Stimulated activated naive CD8-positive, alpha-beta T cell treated with anti-CD3 and anti-CD28 coated beads, Interleukin-15, amount 100 ng/mL, for 72 hours (primary cell): ENCODE measurements at regions not wholly inside any gene's neighbourhood (a gene's known extent, or its start where the extent isn't known, plus 50 kb on each side); places are given as distances from the start of the nearest gene placed in this dataset.
A peak's percentile ranks its signal among the peaks of the same experiment; 100 is the strongest.
"Not testable (repeated sequence)": the region's sequence is repeated elsewhere in the genome, so short reads cannot be mapped to it uniquely, and the experiment has no call there.

Experiments
- ATAC-seq: fragments of 150-1000 bp; cut with Tn5 transposase; 2 replicates; pipeline ENCODE4 v1.10.0; 2021; ENCODE audit warnings: mild to moderate bottlenecking, moderate library complexity
- DNase-seq, 2 donors: peaks; one replicate each; pipeline ENCODE4 v3.0.0; 2021 to 2022
- H3K27ac Mint-ChIP-seq, 2 donors: one replicate each; pipeline ENCODE4 v1.8.0; 2022; ENCODE audit warnings: mild to moderate bottlenecking in 2 of 2, mixed read lengths in 2 of 2, moderate library complexity in 2 of 2
- H3K27me3 Mint-ChIP-seq: one replicate; pipeline ENCODE4 v1.8.0; 2022; ENCODE audit warnings: mixed read lengths
- H3K4me1 Mint-ChIP-seq: one replicate; pipeline ENCODE4 v1.8.0; 2022; ENCODE audit warnings: mild to moderate bottlenecking, mixed read lengths
- H3K4me3 Mint-ChIP-seq, 2 donors: one replicate each; pipeline ENCODE4 v1.8.0; 2022; ENCODE audit warnings: mild to moderate bottlenecking in 2 of 2, mixed read lengths in 2 of 2, moderate library complexity in 1 of 2
- H3K9me3 Mint-ChIP-seq, 2 donors: one replicate each; pipeline ENCODE4 v1.8.0; 2022; ENCODE audit warnings: mixed read lengths in 2 of 2

DNA sequence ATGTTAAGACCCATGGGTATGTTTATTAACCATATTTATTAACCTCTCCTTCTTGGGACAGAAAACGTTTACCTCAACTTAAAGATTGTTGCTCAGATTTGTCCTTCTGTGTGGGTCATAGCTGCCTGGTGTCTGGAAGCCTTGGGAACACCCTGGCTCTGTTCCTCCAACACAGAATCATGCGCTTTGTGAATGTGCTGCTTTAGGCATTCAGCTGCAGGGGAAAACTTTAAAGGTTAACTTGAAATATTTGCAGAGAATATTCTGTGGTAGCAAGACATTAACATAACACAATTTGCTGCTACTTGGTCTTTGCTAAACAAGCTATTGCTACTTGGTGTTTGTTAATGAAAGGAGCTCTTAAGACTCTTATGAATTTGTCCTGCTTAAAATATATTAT is 50.5 kb upstream of the THOC3 start:
- ATAC-seq, H3K4me1 Mint-ChIP-seq, H3K4me3 Mint-ChIP-seq, H3K9me3 Mint-ChIP-seq, H3K27ac Mint-ChIP-seq, DNase-seq, H3K27me3 Mint-ChIP-seq: not testable (repeated sequence)

DNA sequence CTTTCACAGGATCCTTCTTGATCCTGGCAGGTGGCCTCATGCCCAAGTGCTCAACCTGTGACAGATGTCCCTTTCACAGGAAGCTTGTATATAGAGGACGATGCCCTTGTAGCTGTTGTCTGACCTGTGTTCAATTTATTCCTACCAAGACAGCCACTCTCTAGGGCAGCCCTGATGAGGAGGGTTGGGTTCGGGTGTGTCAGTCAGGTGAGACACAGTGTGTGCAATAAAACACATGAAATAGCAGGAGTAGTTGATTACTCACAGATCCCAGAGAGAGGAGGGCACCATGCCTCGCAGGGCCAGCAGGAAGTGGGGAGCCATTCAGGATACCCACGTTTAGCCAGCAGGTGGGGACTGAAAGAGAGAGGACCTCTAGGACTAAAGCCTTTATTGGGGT is 52.7 kb upstream of the THOC3 start:
- H3K27ac Mint-ChIP-seq, H3K4me3 Mint-ChIP-seq, H3K4me1 Mint-ChIP-seq, H3K27me3 Mint-ChIP-seq, DNase-seq, ATAC-seq, H3K9me3 Mint-ChIP-seq: not testable (repeated sequence)

DNA sequence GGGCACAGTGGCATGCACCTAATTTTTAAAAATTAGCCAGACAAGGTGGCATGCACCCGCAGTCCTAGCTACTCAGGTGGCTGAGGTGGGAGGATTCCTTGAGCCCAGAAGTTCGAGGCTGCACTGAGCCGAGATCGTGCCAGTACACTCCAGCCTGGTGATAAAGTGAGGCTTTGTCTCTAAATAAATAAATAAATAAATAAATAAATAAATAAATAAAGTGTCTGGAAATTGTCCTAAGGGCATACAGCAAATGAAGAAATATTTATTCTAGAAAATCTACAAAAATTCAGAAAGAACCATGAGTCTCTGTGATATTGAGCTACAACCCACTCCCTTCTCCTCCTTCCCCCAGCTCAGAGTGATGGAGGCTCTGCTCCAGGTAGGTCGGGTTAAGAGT is 55.4 kb upstream of the THOC3 start:
- H3K27me3 Mint-ChIP-seq, H3K4me1 Mint-ChIP-seq, DNase-seq, H3K9me3 Mint-ChIP-seq, H3K4me3 Mint-ChIP-seq, H3K27ac Mint-ChIP-seq, ATAC-seq: not testable (repeated sequence)

DNA sequence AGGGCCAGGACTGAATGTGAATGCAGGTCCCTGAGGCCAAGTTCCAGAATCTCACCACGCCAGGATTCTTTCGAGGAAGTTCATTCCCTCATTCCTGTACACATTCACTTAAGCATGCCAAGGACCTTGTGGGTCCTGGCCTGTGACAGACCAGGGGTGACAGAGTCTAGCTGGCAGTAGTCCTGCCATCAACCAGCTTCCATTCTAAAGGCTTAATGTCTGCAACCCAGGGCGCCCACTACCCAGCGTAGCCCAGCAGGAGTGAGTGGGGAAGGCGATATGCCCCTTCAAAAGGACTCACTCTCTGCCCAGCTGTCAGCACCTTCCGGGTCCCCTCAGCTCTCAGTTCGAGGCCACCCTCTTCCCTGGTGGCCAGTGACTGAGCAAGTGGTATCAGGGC is 61.3 kb upstream of the THOC3 start:
- not testable (repeated sequence) for H3K4me3 Mint-ChIP-seq, DNase-seq, H3K27ac Mint-ChIP-seq, H3K9me3 Mint-ChIP-seq, H3K27me3 Mint-ChIP-seq, H3K4me1 Mint-ChIP-seq
- ATAC-seq, result peak; percentile 13

DNA sequence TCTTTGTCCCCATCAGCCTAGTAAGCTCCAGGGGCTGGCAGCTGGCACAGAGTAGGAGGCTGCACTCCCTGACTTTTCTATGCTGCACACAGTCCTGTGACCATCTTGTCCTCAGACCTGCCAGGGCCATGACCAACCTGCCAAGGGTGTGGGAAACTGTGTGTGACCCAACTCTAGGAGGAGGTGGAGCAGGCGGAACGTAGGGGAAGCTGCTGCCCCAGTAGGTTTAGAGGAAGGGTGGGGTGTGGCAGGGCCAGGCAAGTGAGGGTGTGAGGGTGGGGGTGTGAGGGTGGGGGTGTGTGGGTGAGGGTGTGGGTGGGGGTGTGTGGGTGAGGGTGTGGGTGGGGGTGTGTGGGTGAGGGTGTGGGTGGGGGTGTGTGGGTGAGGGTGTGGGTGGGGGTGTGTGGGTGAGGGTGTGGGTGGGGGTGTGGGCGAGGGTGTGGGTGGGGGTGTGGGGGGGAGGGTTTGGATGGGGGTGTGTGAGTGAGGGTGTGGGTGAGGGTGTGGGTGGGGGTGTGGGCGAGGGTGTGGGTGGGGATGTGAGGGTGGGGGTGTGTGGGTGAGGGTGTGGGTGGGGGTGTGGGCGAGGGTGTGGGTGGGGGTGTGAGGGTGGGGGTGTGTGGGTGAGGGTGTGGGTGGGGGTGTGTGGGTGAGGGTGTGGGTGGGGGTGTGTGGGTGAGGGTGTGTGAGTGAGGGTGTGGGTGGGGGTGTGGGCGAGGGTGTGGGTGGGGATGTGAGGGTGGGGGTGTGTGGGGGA is 62.4 kb upstream of the THOC3 start:
- H3K27ac Mint-ChIP-seq, H3K4me3 Mint-ChIP-seq, DNase-seq, H3K4me1 Mint-ChIP-seq, H3K9me3 Mint-ChIP-seq, H3K27me3 Mint-ChIP-seq: not testable (repeated sequence)
- ATAC-seq, result peak; percentile 30

DNA sequence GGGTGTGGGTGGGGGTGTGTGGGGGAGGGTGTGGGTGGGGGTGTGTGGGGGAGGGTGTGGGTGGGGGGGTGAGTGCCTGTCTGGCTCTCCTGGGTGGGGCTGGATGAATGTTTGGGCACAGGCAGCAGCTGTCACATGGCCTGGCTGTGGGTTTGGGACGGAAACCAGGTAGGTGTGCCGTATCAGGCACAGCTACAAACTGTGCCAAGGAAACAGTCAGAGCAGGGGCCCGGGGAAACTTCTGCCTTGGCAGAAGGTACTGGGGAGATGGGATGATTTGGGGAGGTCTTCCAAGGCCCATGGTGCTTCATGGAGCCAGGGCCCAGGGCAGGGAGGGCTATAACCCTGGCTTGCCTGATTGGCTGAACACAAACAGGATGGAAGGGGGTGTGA is 63.0 kb upstream of the THOC3 start:
- Mint-ChIP-seq H3K27ac (peak overlapping the region in 1 of 2 donors; percentile 67), H3K4me1 (peaks cover 13% of the 10 kb centered on the region)
- not testable (repeated sequence) for H3K27me3 Mint-ChIP-seq, H3K9me3 Mint-ChIP-seq, H3K4me3 Mint-ChIP-seq, DNase-seq
- peak; percentile 45 for ATAC-seq

DNA sequence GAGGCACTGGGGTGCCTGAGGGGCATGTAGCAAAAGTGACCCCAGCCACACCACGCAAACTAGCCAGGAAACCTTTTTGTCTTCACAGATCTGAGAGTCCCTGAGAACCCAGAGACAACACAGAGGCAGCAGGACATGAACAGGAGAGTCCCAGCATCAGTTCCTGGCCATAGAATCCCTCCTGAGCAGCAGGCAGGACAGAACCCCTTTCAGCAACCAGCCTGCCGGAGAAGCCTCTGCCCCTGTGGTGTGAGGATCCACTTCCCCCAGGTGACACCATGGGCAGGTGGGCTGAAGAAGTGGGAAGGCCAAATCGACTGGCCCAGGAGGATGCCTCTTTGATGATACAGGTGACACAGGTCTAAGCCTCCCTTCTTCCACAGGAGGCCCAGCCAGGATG is 65.1 kb upstream of the THOC3 start:
- ATAC-seq, DNase-seq, H3K27me3 Mint-ChIP-seq, H3K9me3 Mint-ChIP-seq, H3K27ac Mint-ChIP-seq, H3K4me3 Mint-ChIP-seq: not testable (repeated sequence)
- peaks cover 20% of the 10 kb centered on the region for H3K4me1 Mint-ChIP-seq

DNA sequence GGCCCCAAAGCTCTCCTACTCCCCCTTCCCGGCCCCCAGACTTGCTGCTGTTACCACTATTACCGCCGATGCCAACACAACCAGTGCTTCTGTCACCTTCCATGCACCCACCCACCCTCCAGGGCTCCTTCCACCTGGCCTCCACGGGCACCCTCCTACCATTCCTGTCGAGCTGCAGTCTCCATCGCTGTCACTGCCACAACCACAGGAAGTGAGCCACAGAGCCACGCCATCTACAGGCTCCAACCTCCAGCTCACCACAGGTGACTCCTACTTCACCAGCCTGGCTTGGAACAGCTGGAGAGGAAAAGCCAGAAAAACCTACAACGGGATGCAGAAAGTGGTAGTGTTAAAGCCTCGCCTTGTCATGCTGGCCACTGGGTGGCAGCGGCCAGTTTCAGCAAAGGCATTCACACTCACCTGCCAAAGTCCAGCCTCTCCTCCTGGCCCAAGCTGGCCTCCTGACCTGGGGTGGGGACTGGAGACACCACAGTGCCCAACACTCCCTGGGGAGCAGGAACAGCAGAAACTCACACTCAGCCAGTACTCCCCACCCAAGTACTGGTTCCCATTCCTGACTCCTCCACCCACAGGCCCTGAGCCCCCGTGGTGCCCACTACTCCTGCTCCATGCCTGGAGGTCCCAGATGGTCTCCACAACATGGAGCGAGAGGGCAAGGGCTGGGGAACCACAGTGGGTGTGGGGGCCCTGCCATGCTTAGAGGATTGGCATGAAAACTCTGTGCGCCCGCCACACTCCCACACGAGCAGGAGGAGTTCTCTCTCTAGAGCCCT is 66.5 kb upstream of the THOC3 start:
- Mint-ChIP-seq H3K27ac (peak overlapping the region in 1 of 2 donors; percentile 65), H3K4me1 (peaks cover 25% of the 10 kb centered on the region), H3K4me3 (peak overlapping the region; percentile 60 to 64)
- not testable (repeated sequence) for H3K27me3 Mint-ChIP-seq, H3K9me3 Mint-ChIP-seq
- ATAC-seq (peak; percentile 70), DNase-seq (peak in 1 of 2 donors; percentile 30)

DNA sequence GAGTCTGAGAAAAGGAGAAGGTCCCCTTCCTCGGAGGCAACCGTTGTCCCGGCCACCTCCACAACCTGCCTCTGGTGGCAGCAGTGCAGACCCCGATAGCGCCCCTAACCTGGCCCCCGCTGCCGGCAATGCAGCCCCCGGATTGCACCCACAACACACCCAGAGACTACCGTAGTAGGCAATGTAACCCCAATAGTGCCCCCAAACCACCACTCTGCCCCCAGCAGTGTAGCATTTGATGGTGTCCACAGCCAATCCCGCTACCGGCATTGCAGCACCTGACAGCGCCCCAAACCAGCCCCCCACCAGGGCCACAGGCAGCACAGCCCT is 67.1 kb upstream of the THOC3 start:
- not testable (repeated sequence) for DNase-seq, H3K9me3 Mint-ChIP-seq, H3K27me3 Mint-ChIP-seq, ATAC-seq
- Mint-ChIP-seq H3K27ac (peak overlapping the region in 1 of 2 donors; percentile 65), H3K4me3 (peak overlapping the region; percentile 60 to 64), H3K4me1 (peaks cover 28% of the 10 kb centered on the region)

DNA sequence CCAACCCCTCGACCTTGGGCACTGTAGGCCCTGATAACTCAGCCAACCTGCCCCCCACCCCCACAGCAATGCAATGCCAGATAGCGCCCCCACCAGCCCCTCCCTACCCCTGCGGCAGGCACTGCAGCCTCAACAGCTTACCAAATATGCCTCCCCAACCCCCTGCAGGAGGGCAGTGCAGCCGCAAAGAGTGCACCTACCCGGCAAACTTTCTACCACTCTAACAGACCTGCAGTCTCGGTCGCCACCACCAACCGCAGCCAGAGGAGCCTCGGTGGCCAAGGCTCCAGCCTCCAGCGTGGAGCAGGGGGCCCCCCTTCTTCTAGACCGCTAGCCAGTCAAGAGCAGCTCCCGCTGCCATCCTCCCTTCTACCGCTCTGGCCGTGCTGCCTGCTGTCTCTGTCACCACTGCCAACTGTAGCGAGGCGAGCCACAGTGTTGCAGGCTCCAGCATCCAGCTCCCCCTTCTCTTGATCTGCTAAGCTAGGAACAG is 67.7 kb upstream of the THOC3 start:
- H3K9me3 Mint-ChIP-seq, H3K27me3 Mint-ChIP-seq: not testable (repeated sequence)
- Mint-ChIP-seq H3K27ac (peak overlapping the region; percentile 8 to 83), H3K4me3 (peak overlapping the region; percentile 36 to 70), H3K4me1 (peaks cover 30% of the 10 kb centered on the region)
- ATAC-seq (peak; percentile 27), DNase-seq (peak in 1 of 2 donors; percentile 21)

DNA sequence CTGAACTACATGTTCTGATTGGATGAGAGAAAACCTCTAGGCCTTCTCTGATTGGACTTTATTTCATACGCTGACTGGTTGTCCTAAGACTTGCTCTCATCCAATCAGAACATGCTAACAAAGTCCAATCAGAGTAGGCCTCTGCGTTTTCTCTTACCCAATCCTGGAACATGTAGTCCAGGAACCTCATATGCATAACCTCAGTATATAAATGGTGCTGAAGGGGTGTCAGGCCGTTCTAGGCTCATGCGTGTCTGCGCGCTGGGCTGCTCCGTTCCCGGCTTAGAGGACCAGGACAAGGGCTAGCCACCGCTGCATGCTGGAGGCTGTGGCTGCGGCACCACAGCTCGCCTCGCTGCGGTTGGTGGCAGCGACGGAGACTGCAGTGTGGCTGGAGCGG is 68.3 kb upstream of the THOC3 start:
- H3K27me3 Mint-ChIP-seq, DNase-seq, H3K9me3 Mint-ChIP-seq: not testable (repeated sequence)
- Mint-ChIP-seq H3K4me1 (peaks cover 35% of the 10 kb centered on the region), H3K4me3 (peak overlapping the region; percentile 36 to 70), H3K27ac (peak overlapping the region; percentile 8 to 83)
- peak; percentile 24 for ATAC-seq

DNA sequence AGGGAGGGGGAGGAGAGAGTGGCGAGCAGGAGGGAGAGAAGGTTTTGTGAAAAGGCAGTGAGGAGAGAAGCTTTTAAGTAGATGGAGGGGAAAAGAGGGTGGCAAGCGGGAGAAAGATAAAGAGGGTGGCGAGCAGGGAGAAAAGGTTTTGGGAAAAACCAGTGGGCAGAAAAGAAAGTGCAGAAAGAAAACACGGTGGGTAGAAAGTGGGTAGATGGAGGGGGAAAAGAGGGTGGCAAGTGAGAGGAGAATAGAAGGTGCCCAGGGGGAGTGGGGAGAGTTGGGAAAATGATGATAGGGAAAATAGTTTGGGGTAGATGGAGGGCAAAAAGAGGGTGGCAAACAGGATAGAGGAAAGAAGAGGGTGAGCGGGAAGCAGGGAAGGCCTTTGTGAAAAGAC is 69.1 kb upstream of the THOC3 start:
- ATAC-seq, H3K27ac Mint-ChIP-seq, DNase-seq, H3K9me3 Mint-ChIP-seq, H3K27me3 Mint-ChIP-seq: not testable (repeated sequence)
- Mint-ChIP-seq H3K4me1 (peaks cover 42% of the 10 kb centered on the region), H3K4me3 (peak overlapping the region in 1 of 2 donors; percentile 20)

DNA sequence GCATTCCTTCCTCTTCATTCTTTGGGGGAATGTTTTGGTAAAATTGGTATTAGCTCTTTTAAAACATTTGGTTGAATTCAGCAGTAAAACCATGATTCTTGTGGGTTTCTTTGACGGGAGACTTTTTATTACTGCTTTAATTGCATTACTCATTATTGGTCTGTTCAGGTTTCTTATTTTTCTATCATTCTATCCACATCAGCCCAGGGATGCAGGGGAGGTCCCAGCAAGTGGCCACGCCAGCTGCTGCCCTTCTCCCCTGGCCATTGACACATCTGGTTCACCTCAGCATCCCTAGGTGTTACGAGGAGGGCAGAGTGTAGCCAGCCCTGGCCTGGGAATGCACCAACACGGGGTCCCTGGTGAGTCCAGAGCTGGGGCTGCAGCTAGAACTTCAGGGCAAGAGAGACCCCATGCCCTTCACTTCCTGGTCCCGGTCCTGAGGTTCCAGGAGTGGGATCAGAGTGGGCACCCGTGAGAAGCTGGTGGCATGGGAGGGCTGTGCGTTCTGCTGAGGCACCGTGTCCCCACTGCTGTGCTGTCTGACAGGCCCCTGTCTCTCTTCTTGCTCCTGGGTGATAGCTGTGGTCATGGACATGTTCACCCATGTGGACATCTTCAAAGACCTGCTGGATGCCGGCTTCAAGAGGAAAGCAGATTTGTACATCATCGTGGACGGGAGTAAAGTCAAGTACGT is 72.1 kb upstream of the THOC3 start:
- H3K4me1 Mint-ChIP-seq, result peaks cover 40% of the 10 kb centered on the region
- not testable (repeated sequence) for DNase-seq, H3K27me3 Mint-ChIP-seq, H3K4me3 Mint-ChIP-seq, H3K9me3 Mint-ChIP-seq, ATAC-seq
- peak overlapping the region in 1 of 2 donors; percentile 9 for H3K27ac Mint-ChIP-seq

DNA sequence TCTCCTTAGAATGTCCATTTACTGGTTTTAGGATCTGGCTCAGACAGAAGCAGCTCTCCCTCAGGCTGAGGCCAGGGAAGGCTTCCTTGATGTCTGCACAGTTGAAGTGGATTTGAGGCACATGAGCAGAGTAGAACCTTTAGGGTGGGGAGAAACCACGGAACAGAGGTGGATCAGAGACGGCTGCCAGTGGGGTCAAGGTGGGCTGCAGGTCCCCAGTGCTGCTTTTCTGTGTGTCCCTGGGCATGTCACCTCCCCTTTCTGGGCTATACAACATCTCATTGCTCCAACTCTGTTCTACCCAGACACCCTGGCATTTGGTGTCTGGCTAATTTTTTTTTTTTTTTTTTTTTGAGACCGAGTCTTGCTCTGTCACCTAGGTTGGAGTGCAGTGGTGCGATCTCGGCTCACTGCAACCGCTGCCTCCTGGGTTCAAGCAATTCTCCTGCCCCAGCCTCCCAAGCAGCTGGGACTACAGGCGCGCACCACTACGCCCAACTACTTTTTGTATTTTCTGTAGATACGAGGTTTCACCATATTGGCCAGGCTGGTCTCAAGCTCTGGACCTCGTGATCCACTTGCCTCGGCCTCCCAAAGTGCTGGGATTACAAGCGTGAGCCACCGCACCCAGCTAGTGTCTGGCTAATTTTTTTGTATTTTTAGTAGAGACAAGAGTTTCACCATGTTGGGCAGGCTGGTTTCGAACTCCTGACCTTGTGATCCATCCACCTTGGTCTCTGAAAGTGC is 73.3 kb upstream of the THOC3 start:
- H3K4me3 Mint-ChIP-seq, H3K9me3 Mint-ChIP-seq, ATAC-seq, DNase-seq, H3K27me3 Mint-ChIP-seq: not testable (repeated sequence)
- Mint-ChIP-seq H3K27ac (peak overlapping the region in 1 of 2 donors; percentile 58), H3K4me1 (peaks cover 30% of the 10 kb centered on the region)

DNA sequence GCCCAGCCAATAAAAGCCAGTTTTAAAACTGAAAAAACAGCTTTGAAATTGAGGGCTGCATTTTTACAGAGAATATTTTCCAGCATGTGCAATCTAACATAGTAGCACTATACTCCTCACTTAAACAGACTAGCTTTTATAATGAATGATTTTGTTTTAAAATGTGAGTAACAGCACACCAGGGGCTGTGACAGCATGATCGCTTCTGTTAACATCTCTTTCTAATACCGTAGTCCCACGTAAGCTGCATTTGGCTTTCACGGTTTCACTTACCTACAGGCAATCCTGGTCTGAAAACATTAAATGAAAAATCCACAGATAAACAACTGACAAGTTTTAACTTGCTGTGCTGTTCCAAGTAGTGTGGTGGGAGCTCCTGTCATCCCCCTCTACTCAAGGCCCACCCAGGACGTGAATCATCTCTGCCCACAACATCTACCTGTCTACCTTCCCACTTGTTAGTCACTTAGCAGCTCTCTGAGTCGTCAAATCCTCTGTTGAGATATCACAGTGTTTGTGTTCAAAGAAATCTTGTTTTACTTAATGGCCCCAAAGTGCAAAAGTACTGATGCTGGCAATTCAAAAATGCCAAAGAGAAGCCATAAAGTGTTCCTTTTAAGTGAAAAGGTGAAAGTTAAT is 74.0 kb upstream of the THOC3 start:
- not testable (repeated sequence) for H3K9me3 Mint-ChIP-seq, H3K27me3 Mint-ChIP-seq
- Mint-ChIP-seq H3K4me1 (peaks cover 27% of the 10 kb centered on the region), H3K4me3 (peak overlapping the region; percentile 43 to 68), H3K27ac (peak overlapping the region in 1 of 2 donors; percentile 86)
- ATAC-seq, result peak; percentile 84
- peak in 1 of 2 donors; percentile 24 for DNase-seq
